RCC 7860 (cell line): ENCODE measurements at regions not wholly inside any gene's neighbourhood (a gene's known extent, or its start where the extent isn't known, plus 50 kb on each side); places are given as distances from the start of the nearest gene placed in this dataset.

Source experiments
- DNase-seq: peaks from one replicate; pipeline ENCODE4 v3.0.0-alpha.2; 2015; ENCODE audit warnings: low spot score
- FAIRE-seq: peaks from 2 replicates; lab custom pipeline; 2012; peaks lifted over from hg19 to GRCh38; lab: Jason Lieb, UNC

DNA sequence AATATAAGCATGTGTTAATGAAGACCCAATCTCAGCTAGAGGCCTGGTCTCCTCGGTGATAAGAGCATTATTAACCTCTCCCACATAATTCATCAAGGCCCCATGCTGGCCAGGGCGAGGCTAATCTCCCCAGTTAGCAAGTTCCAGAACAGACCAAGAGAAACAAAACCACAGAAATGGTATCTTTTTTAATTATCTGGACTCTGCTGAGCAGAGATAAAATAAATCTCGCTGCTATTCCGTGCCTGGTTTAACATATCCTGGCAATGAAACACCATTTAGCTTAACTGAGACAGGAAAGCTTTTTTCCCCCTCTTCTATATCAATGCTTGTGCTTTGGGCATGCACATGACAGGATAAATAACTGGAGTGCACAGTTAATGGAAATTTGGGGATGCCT lies 72.5 kb upstream of the ARHGEF3 start:
- FAIRE-seq: no peak
- DNase-seq: no peak

DNA sequence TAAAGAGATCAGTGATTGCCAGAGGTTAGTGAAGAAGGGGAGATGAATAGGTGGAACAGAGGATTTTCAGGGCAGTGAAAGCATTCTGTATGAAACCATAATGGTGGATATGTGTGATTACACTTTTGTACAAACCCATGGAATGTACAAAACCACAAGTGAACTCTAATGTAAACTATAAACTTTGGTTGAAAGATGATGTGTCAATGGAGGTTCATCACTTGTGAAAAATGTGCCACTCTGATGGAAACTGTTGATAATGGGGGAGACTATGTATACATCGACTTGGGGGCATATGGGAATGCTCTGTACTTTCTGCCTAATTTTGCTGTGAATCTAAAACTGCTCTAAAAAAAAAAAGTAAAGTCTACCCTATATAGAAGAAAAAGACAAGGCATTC lies 68.7 kb upstream of the ARHGEF3 start:
- no peak for DNase-seq
- FAIRE-seq: no peak

DNA sequence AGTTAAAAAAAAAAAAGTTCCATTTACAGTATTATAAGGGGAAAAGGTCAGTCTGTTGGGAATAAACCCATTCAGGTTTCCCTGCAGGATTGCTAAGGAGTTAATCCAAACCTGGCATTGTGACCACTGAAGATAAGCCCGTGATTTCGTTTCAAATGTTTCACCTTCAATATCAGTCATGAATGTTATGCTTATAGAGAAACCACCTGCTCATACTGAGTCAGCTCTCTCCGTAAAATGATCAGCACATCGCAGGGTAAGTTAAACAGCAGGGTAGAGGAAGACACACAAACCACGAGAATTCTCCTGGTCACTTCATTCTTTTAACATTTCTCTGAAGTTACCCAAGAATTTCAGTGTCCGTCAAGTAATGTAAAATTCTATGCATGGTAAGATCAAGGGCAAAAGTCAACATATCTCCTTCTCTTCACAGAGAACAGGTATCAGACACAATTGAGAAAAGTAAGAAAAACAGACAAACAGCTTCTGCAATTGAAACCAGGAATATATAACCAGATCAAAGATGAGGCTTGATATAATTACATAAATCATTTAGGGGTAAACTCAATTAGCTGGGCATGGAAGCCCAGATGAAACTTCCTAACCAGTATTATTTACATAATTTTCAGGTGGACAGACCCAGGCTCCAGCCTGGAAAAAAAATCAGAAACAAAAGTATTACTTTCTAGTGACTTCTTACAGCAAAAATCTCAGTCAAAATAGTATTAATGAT lies 67.6 kb upstream of the ARHGEF3 start:
- DNase-seq: peak; percentile 12
- no peak for FAIRE-seq

DNA sequence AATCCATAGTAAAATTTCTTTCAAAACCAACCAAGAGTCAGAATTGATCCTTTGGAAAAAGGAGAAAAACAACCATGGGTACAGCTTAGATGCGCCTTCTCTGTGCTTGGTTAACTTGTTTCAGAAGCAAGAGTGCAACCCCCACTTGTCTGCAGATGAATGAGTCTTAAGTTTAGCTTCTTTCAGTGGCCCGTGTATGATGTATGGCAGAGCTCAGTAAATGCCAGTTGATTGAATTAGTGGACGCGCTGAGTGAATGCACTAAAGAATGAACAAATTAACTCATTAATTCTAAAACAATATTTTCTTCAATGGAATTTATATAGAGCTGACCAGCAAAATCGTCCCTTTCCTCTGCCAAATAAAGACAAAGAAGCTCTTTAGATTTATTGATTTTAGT lies 67.0 kb upstream of the ARHGEF3 start:
- FAIRE-seq (no peak), DNase-seq (no peak)

- FAIRE-seq (no peak), DNase-seq (no peak)
Measured at GRCh38 chr3:56867671-56868070, 65.9 kb upstream of the ARHGEF3 start.

DNA sequence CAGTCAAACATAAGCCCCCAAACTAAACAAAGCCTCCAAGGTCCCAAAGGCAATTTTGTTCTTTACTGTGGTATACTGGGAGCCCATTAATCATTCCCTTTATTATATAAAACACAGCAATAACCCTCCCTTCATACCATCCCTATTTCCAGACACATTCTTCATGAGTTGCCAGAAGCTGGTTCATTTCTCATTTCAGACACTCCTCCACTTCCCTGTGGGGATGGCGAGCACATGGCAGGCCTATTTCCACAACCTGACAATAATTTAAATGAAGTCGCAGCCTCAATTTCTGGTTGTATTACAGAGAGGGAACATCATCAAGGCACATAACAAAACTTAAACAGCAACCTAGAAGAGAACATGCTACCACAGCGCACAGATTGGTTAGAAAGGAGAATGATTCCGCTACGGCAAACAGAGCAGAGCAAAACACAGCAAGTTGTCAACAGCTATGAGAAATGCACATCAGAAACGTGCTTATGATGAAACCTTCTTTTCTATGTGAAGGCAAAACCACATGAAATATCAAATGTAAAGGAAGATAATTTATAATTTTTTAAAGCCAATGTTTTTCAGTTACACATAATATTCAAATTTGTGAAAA lies 63.3 kb upstream of the ARHGEF3 start:
- no peak for DNase-seq
- FAIRE-seq: no peak

- no peak for FAIRE-seq
- no peak for DNase-seq
Measured at GRCh38 chr3:56864090-56864489, 62.3 kb upstream of the ARHGEF3 start.

GRCh38 chr3:56862352-56863062 lies 60.8 kb upstream of the ARHGEF3 start:
- no peak for FAIRE-seq

GRCh38 chr3:56861511-56861910 lies 59.8 kb upstream of the ARHGEF3 start:
- FAIRE-seq (no peak), DNase-seq (no peak)

More at GRCh38 chr3:56862352-56863062, 60.8 kb upstream of the ARHGEF3 start:
- DNase-seq: peak; percentile 20

- DNase-seq: no peak
- FAIRE-seq: no peak
Measured at GRCh38 chr3:56860939-56861338, 59.2 kb upstream of the ARHGEF3 start.

DNA sequence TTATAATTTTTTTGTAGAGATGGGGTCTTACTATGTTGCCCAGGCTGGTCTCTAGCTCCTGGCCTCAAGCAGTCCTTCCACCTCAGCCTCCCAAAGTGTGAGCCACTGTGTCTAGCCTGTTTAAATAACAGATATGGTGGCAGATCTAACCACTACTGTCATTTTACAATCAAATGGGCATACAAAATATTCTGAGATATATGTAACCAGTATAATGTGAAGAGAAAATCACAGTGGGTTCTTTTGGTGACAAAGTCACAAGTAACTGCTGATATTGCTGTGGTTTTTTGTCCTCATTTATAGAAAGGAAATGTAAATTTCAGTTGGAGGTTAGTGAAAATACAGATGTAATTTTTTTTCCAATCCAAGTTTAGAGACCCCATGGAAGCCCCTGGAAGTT lies 58.6 kb upstream of the ARHGEF3 start:
- no peak for DNase-seq
- no peak for FAIRE-seq

- no peak for FAIRE-seq
- no peak for DNase-seq
Measured at GRCh38 chr3:56858331-56858730, 56.6 kb upstream of the ARHGEF3 start.

DNA sequence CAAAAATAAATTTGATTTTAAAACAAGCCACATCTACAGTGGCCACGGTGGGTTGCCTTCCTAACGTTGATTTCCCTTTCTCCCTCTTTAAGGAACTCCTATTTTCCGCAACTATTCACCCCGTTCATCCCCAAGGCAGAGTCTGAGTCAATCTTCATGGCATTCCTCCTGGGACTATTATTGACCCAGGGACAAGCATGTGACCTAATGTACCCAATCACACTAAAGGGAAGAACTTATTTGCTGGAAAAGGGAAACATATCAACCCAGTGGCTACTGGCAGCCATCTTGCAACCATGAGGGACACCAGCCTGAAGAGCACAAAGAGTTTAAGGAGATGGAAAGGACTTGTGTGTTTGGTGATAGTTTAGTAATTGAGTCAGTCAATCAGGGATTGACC lies 55.4 kb upstream of the ARHGEF3 start:
- FAIRE-seq: no peak

GRCh38 chr3:56856752-56857151 lies 55.0 kb upstream of the ARHGEF3 start:
- no peak for DNase-seq
- FAIRE-seq: no peak

More for the DNA sequence above, 55.4 kb upstream of the ARHGEF3 start:
- DNase-seq: no peak

- DNase-seq (no peak), FAIRE-seq (no peak)
Measured at GRCh38 chr3:56855856-56856512, 54.2 kb upstream of the ARHGEF3 start.

DNA sequence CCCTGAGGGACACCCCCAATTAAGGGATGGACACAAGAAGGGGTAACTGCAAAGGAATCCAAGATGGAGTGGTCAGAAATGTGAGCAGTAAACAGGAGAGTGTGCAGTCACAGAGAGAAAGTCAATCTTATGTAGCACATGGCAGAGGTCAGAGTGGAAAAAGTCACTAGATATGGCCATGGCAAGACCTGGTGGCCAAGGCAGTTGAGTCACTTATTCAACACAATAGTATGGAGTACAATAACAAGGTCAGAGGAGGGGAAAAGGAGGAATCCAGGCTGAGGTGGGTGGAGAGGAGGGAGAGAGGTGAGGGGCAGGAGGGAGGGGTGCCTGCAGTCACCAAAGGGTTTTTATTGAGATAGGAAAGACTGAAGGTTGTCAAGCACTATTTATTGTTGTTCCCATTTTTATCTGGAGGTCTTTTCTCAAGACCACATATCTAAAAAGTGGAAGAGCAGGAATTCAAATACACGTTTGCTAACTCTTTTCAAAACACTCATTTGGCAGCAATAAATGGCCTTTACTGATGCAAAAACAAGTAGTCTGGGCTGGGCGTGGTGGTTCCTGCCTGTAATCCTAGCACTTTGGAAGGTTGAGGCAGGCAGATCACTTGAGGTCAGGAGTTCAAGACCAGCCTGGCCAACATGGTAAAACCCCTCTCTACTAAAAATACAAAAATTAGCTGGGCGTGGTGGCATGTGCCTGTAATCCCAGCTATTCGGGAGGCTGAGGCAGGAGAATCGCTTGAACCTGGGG lies 53.3 kb upstream of the ARHGEF3 start:
- DNase-seq: no peak
- no peak for FAIRE-seq

- DNase-seq (peak; percentile 47), FAIRE-seq (peak; percentile 76)
Measured at GRCh38 chr3:56851966-56852884, 50.5 kb upstream of the ARHGEF3 start.
